ENCODE measurements at regions not wholly inside any gene's neighbourhood (a gene's known extent, or its start where the extent isn't known, plus 50 kb on each side); places are given as distances from the start of the nearest gene placed in this dataset.
"Not testable (repeated sequence)": the region's sequence is repeated elsewhere in the genome, so short reads cannot be mapped to it uniquely, and the experiment has no call there.

DNA sequence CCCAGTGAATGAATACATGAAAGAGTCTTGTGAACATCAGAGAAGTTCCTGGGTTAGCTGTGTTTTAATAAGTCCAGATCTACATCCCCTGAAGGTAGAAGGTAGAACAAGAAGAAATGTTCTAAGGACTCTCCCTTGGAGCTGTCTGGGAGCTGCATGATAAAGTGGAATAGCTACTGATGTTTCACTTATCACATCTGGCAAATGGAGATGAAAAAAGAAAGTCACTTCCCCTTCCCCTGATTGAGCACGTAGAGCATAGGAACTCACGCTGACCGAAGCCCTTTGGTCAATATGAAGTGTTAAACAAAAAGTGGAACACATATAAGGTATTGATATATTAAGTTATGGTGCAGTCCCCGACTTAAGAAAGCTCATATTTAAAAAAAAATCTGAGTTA is 53.2 kb upstream of the PARP1 start:
- no peak for DNase-seq

DNA sequence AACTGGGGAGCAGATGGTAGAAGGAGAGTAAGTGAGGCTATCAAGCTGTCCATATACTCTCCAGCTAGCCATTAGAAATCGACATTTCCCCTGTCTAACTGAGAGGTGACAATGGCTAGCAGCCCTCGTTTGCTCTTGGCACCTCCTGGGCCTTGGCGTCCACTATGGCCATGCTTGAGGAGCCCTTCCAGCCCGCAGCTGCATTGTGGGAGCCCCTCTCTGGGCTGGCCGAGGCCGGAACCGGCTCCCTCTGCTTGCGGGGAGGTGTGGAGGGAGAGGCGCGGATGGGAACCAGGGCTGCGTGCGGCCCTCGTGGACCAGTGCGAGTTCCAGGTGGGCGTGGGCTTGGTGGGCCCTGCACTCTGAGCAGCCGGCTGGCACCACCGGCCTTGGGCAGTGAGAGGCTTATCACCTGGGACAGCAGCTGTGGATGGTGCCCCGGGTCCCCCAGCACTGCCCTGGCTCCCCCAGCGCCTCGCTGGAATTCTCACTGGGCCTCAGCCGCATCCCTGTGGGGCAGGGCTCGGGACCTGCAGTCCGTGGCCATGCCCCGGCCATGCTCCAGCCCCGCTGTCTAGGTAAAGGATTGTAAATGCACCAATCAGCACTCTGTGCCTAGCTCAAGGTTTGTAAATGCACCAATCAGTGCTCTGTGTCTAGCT is 56.2 kb upstream of the PARP1 start:
- no peak for DNase-seq

DNA sequence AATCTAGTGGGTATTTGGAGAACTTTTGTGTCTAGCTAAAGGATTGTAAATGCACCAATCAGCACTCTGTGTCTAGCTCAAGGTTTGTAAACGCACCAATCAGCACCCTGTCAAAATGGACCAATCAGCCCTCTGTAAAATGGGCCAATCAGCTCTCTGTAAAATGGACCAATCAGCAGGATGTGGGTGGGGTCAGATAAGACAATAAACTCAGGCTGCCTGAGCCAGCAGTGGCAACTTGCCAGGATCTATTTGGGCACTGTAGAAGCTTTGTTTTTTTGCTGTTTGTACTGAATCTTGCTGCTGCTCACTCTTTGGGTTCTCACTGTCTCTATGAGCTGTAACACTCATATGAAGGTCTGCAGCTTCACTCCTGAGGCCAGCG is 56.7 kb upstream of the PARP1 start:
- DNase-seq: not testable (repeated sequence)

- no peak for DNase-seq
These were observed 58.4 kb upstream of the PARP1 start for GRCh38 chr1:226466296-226466695.

GRCh38 chr1:226467443-226467842 is 59.5 kb upstream of the PARP1 start:
- no peak for DNase-seq

GRCh38 chr1:226470921-226471866 is 63.3 kb upstream of the PARP1 start:
- DNase-seq: no peak

GRCh38 chr1:226473325-226473724 is 65.4 kb upstream of the PARP1 start:
- no peak for DNase-seq

DNA sequence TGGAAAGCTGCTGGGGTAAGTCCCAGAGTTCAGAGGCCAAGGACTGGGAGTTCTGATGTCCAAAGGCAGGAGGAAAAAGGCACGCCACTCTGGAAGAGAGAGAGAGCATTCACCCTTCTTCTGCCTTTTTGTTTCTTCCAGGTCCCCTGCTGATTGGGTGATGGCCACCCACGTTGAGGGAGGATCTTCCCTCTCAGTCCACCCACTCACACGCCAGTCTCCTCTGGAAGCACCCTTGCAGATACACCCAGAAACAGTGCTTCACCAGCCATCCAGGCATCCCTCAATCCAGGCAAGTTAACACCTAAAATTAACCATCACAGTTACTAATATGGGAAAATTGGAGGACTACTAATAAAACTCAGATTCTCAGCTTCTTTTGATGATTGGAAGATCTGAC is 66.1 kb upstream of the PARP1 start:
- no peak for DNase-seq

GRCh38 chr1:226474443-226475141 is 66.7 kb upstream of the PARP1 start:
- no peak for DNase-seq

- DNase-seq: no peak
These were observed 67.2 kb upstream of the PARP1 start for GRCh38 chr1:226475142-226475511.

- DNase-seq: no peak
These were observed 68.2 kb upstream of the PARP1 start for GRCh38 chr1:226476066-226476465.

GRCh38 chr1:226476648-226477319 is 68.9 kb upstream of the PARP1 start:
- DNase-seq: peak; percentile 4

DNA sequence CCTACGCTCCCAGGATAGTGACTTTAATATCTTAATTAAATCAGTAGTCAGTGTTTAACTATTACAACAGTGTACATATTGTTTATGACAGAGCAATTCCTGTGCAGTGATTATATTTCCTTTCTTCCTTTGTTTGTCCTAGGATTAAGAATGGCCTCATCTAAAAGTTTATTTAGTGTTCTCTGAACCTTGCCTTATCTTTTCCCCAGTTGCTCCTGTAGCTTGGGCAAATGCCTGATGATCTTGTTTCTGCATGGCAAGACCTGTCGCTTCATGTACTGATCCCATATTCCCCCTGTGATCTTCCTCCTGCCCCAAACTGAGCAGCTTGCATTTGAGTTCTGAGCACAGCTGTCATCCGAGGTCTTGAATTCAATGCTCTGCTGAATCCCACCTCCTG is 69.1 kb upstream of the STUM start:
- DNase-seq: no peak

GRCh38 chr1:226480461-226480860 is 68.1 kb upstream of the STUM start:
- DNase-seq: no peak

DNA sequence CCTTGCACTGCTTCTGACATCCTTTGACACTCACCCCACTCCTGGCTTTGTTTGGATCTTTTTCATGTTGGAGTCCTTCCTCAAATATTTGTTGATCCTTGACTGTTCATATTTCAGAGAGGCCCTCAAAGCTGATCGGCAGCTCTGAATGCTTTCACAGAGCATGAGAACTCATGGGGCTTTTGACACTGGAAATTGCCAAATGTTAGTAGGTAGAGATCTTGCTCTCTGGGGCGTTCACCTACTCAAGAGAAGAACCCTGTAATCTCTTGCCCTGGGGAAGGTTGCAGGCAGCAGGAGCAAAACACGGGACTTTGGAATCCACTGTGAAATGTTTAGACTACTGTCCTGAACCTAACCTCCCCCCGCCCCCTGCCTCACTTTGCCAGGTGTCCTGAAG is 67.4 kb upstream of the STUM start:
- DNase-seq: no peak

- DNase-seq: no peak
These were observed 66.4 kb upstream of the STUM start for GRCh38 chr1:226482196-226482595.

GRCh38 chr1:226482975-226483700 is 65.4 kb upstream of the STUM start:
- DNase-seq: no peak

DNA sequence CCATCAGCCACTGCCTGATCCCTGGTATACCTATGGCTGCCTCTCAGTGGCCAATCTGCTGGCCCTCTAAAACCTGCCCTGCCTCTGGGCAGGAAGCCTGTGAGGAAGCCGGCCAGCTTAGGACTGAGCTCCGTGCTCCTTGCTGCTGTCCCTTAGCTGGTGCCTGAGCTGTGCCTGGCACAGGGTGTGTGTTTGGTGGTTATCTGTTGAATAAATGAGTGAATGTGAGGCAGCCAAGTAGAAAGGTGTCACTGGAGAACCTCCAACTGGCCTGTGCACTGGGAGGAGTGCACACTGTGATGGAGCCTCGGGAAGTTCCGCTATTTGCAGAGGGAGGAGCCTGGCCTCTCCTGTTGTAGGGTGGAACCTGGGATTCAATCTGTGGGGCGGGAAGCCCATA is 63.4 kb upstream of the STUM start:
- no peak for DNase-seq

GRCh38 chr1:226486161-226486560 is 62.4 kb upstream of the STUM start:
- no peak for DNase-seq

GRCh38 chr1:226487921-226488320 is 60.6 kb upstream of the STUM start:
- DNase-seq: no peak

GRCh38 chr1:226489718-226490425 is 58.7 kb upstream of the STUM start:
- DNase-seq: no peak

DNA sequence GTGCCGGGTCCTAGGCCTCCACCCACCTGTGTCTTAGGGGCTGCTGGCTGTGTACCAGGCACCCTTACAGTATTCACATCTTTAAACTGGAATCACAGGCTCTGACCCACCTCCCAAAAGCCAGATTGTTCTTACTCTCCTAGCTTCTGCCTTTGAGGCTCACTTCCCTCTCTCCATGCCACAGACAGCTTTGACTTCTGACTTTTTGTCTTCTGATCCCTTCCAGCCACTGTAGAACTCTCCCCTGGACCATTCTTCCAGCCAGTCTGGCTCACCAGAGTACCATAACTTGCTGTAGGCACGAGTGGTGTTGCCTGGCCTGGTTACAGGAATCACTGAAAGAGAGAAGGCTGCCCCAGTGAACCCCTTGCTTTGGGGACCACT is 58.1 kb upstream of the STUM start:
- DNase-seq: no peak

All from fibroblast of upper back skin (primary cell).